Liver (tissue), 8 donors: ENCODE measurements at regions not wholly inside any gene's neighbourhood (a gene's known extent, or its start where the extent isn't known, plus 50 kb on each side); places are given as distances from the start of the nearest gene placed in this dataset.

Experiments
- DNase-seq: peaks from one replicate; pipeline ENCODE4 v3.0.0-alpha.2; 2017; ENCODE audit warnings: low spot score
- H3K27ac ChIP-seq, 2 donors: one replicate each; pipeline ENCODE4 v1.7.0; 2013; ENCODE audit warnings: inconsistent platforms in 2 of 2, low read length in 2 of 2, control low read depth in 1 of 2, low read depth in 1 of 2, mild to moderate bottlenecking in 1 of 2
- H3K27me3 ChIP-seq, 4 donors: one replicate each; pipeline versions ENCODE4 v1.6.1 to v1.7.0; 2013; ENCODE audit warnings: low read length in 3 of 4, inconsistent platforms in 1 of 4, mild to moderate bottlenecking in 1 of 4, moderate library complexity in 1 of 4; ENCODE audit not compliant: control insufficient read depth in 4 of 4, insufficient read depth in 4 of 4
- H3K36me3 ChIP-seq, 4 donors: one replicate each; pipeline versions ENCODE4 v1.6.1 to v1.7.0; 2013; ENCODE audit warnings: low read length in 3 of 4, mild to moderate bottlenecking in 3 of 4, low read depth in 1 of 4, moderate library complexity in 1 of 4; ENCODE audit not compliant: control insufficient read depth in 4 of 4, insufficient read depth in 3 of 4
- H3K4me1 ChIP-seq, 4 donors: one replicate each; pipeline versions ENCODE4 v1.6.1 to v1.7.0; 2013; ENCODE audit warnings: low read length in 3 of 4, mild to moderate bottlenecking in 3 of 4, moderate library complexity in 1 of 4; ENCODE audit not compliant: control insufficient read depth in 4 of 4, insufficient read depth in 4 of 4
- H3K4me3 ChIP-seq, 3 donors: one replicate each; pipeline versions ENCODE4 v1.6.1 to v1.7.0; 2013; ENCODE audit warnings: low read length in 3 of 3, control low read depth in 1 of 3, low read depth in 1 of 3, mild to moderate bottlenecking in 1 of 3
- H3K9ac ChIP-seq, 2 donors: one replicate each; pipeline ENCODE4 v1.7.0; 2013; ENCODE audit warnings: low read length in 2 of 2, mild to moderate bottlenecking in 2 of 2, moderate library complexity in 2 of 2, control low read depth in 1 of 2, low read depth in 1 of 2
- H3K9me3 ChIP-seq, 4 donors: one replicate each; pipeline versions ENCODE4 v1.6.1 to v1.7.0; 2013; ENCODE audit warnings: low read length in 3 of 4; ENCODE audit not compliant: control insufficient read depth in 4 of 4
- ATF3 ChIP-seq: IDR thresholded peaks from 2 replicates; pipeline ENCODE4 v1.6.1; 2016; ENCODE audit warnings: antibody characterized with exemption
- CTCF ChIP-seq: fragments of 150-350 bp; IDR thresholded peaks from 2 replicates; pipeline ENCODE4 v1.5.1; 2017; ENCODE audit warnings: improper control_type of control experiment, low read depth, low read length; ENCODE audit not compliant: missing input control
- EGR1 ChIP-seq, 2 donors: IDR thresholded peaks; 2 replicates each; pipeline ENCODE4 v1.6.1; 2016 to 2018; ENCODE audit warnings: antibody characterized with exemption in 2 of 2, low read depth in 2 of 2
- FOXA1 ChIP-seq: IDR thresholded peaks from 2 replicates; pipeline ENCODE4 v1.6.1; 2016; ENCODE audit warnings: antibody characterized with exemption
- FOXA2 ChIP-seq: IDR thresholded peaks from 2 replicates; pipeline ENCODE4 v1.6.1; 2016; ENCODE audit warnings: antibody characterized with exemption
- GABPA ChIP-seq, 2 donors: IDR thresholded peaks in 1 of 2; conservative IDR thresholded peaks in 1 of 2; 2 replicates each; pipeline ENCODE4 v1.6.1; 2016; ENCODE audit warnings: antibody characterized with exemption in 2 of 2, mild to moderate bottlenecking in 1 of 2, moderate library complexity in 1 of 2
- HNF4A ChIP-seq, 2 donors: conservative IDR thresholded peaks; 2 replicates each; pipeline ENCODE4 v1.6.1; 2016; ENCODE audit warnings: antibody characterized with exemption in 2 of 2, mild to moderate bottlenecking in 2 of 2
- HNF4G ChIP-seq: IDR thresholded peaks from 2 replicates; pipeline ENCODE4 v1.6.1; 2016; ENCODE audit warnings: antibody characterized with exemption
- JUND ChIP-seq, 2 donors: IDR thresholded peaks; 2 replicates each; pipeline ENCODE4 v1.6.1; 2016; ENCODE audit warnings: antibody characterized with exemption in 2 of 2
- NR2F2 ChIP-seq: IDR thresholded peaks from 2 replicates; pipeline ENCODE4 v1.6.1; 2016; ENCODE audit warnings: antibody characterized with exemption
- RAD21 ChIP-seq, 2 donors: IDR thresholded peaks; 2 replicates each; pipeline ENCODE4 v1.6.1; 2016; ENCODE audit warnings: antibody characterized with exemption in 2 of 2, mild to moderate bottlenecking in 2 of 2
- RXRA ChIP-seq, 2 donors: IDR thresholded peaks; 2 replicates each; pipeline ENCODE4 v1.6.1; 2017 to 2018; ENCODE audit warnings: antibody characterized with exemption in 2 of 2, mild to moderate bottlenecking in 1 of 2
- SP1 ChIP-seq: IDR thresholded peaks from 2 replicates; pipeline ENCODE4 v1.6.1; 2018; ENCODE audit warnings: antibody characterized with exemption, mild to moderate bottlenecking
- TAF1 ChIP-seq: conservative IDR thresholded peaks from 2 replicates; pipeline ENCODE4 v1.6.1; 2016; ENCODE audit warnings: antibody characterized with exemption, mild to moderate bottlenecking
- YY1 ChIP-seq: IDR thresholded peaks from 2 replicates; pipeline ENCODE4 v1.6.1; 2016; ENCODE audit warnings: antibody characterized with exemption, mild to moderate bottlenecking
- ZBTB33 ChIP-seq: IDR thresholded peaks from 2 replicates; pipeline ENCODE4 v1.6.1; 2016; ENCODE audit warnings: antibody characterized with exemption
- WGBS: extraction: QIAGEN DNeasy Blood & Tissue Kit; methylation state at CpG from one replicate; pipeline ENCODE4 v1.1.7; 2013; 5-methylcytosine and 5-hydroxymethylcytosine counted together
- TF ChIP-seq, protein P1 (sequence below): IDR thresholded peaks from 2 replicates; pipeline ENCODE4 v1.6.1; 2016; ENCODE audit warnings: antibody characterized with exemption, mild to moderate bottlenecking
- TF ChIP-seq, protein P2 (sequence below): IDR thresholded peaks from 2 replicates; pipeline ENCODE4 v1.6.1; 2016; ENCODE audit warnings: antibody characterized with exemption
- donor health status: healthy.
- donor health status: healthy.
- donor health status: healthy.
- donor health status: healthy.
- donor health status: healthy.

- Histone ChIP-seq H3K4me1 (no peaks in the 10 kb centered on the region), H3K9ac (no peak overlapping the region), H3K9me3 (no peaks in the 10 kb centered on the region), H3K27ac (no peak overlapping the region), H3K36me3 (no peaks in the 10 kb centered on the region), H3K4me3 (no peak overlapping the region), H3K27me3 (peaks cover 0 to 3% (median 0%) of the 10 kb centered on the region in 4 donors)
- DNase-seq = no peak
- TF ChIP-seq ATF3 (no peak), FOXA2 (no peak), EGR1 (IDR thresholded peaks at IDR 0.05; ENCODE audit: low read depth in 2 of 2) (no peak), RAD21 (IDR thresholded peaks at IDR 0.05) (no peak), CTCF (no peak), YY1 (no peak), GABPA (IDR thresholded peaks at IDR 0.05 in 1 of 2, conservative IDR thresholded peaks at IDR 0.05 in 1 of 2) (no peak), NR2F2 (no peak), HNF4A (conservative IDR thresholded peaks at IDR 0.05) (no peak), JUND (IDR thresholded peaks at IDR 0.05) (no peak), ZBTB33 (no peak), RXRA (IDR thresholded peaks at IDR 0.05) (no peak), SP1 (no peak), TAF1 (no peak), FOXA1 (no peak)
- TF ChIP-seq, protein P1, sequence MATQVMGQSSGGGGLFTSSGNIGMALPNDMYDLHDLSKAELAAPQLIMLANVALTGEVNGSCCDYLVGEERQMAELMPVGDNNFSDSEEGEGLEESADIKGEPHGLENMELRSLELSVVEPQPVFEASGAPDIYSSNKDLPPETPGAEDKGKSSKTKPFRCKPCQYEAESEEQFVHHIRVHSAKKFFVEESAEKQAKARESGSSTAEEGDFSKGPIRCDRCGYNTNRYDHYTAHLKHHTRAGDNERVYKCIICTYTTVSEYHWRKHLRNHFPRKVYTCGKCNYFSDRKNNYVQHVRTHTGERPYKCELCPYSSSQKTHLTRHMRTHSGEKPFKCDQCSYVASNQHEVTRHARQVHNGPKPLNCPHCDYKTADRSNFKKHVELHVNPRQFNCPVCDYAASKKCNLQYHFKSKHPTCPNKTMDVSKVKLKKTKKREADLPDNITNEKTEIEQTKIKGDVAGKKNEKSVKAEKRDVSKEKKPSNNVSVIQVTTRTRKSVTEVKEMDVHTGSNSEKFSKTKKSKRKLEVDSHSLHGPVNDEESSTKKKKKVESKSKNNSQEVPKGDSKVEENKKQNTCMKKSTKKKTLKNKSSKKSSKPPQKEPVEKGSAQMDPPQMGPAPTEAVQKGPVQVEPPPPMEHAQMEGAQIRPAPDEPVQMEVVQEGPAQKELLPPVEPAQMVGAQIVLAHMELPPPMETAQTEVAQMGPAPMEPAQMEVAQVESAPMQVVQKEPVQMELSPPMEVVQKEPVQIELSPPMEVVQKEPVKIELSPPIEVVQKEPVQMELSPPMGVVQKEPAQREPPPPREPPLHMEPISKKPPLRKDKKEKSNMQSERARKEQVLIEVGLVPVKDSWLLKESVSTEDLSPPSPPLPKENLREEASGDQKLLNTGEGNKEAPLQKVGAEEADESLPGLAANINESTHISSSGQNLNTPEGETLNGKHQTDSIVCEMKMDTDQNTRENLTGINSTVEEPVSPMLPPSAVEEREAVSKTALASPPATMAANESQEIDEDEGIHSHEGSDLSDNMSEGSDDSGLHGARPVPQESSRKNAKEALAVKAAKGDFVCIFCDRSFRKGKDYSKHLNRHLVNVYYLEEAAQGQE = no peak
- TF ChIP-seq, protein P2, sequence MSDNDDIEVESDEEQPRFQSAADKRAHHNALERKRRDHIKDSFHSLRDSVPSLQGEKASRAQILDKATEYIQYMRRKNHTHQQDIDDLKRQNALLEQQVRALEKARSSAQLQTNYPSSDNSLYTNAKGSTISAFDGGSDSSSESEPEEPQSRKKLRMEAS = no peak
These were observed 156.1 kb upstream of the G2E3 start for GRCh38 chr14:30402846-30403245.

DNA sequence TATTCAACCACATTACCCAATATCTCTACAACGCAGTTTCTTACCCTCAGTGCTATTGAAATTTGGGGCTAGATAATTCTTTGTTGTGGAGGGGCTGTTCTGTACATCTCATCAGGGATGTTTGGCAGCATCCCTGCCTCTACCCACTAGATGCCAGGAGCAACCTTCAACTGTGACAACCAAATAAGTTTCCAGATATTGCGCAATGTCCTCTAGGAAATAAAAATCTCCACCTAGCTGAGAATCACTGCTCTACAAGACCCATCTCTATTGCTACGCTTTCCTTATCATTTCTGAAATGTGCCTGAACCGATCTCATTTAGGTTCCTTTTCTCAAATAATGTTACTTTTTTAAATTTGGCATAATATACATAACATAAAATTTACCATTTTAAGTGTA, 155.2 kb upstream of the G2E3 start:
- no peak for DNase-seq
- H3K36me3 ChIP-seq = no peaks in the 10 kb centered on the region
- H3K9me3 ChIP-seq = no peaks in the 10 kb centered on the region
- WGBS = 88% methylated on average over 4 of the region's 4 CpGs
- H3K9ac ChIP-seq = no peak overlapping the region
- H3K27me3 ChIP-seq = peaks cover 0 to 3% (median 0%) of the 10 kb centered on the region in 4 donors
- no peaks in the 10 kb centered on the region for H3K4me1 ChIP-seq
- H3K27ac ChIP-seq = no peak overlapping the region
- H3K4me3 ChIP-seq = no peak overlapping the region
- TF ChIP-seq RXRA (IDR thresholded peaks at IDR 0.05) (no peak), GABPA (IDR thresholded peaks at IDR 0.05 in 1 of 2, conservative IDR thresholded peaks at IDR 0.05 in 1 of 2) (no peak), FOXA2 (no peak), SP1 (no peak), JUND (IDR thresholded peaks at IDR 0.05) (no peak), NR2F2 (no peak), HNF4G (no peak), EGR1 (IDR thresholded peaks at IDR 0.05; ENCODE audit: low read depth in 2 of 2) (no peak), FOXA1 (no peak), TAF1 (no peak), YY1 (no peak), ATF3 (no peak), RAD21 (IDR thresholded peaks at IDR 0.05) (no peak)
- TF ChIP-seq, protein P1 = no peak
- TF ChIP-seq, protein P2 = no peak
